AG04450 (cell line): ENCODE measurements at regions not wholly inside any gene's neighbourhood (a gene's known extent, or its start where the extent isn't known, plus 50 kb on each side); places are given as distances from the start of the nearest gene placed in this dataset.

ENCODE experiments used
- CTCF ChIA-PET: fragments of 300-600, 350-600 bp; formaldehyde crosslinking; extraction: SDS; loops from one replicate; lab custom pipeline; 2022; ENCODE audit warnings: antibody characterized with exemption, inconsistent platforms; lab: Charles Lee
- POLR2A ChIA-PET: fragments of 350-600 bp; formaldehyde crosslinking; extraction: SDS; loops from one replicate; lab custom pipeline; 2021; ENCODE audit warnings: antibody characterized with exemption, inconsistent platforms; lab: Yijun Ruan, JAX
- DNase-seq: peaks from one replicate; pipeline ENCODE4 v3.0.0-alpha.2; 2011; ENCODE audit warnings: low read depth, low spot score
- H3K27ac ChIP-seq: one replicate; pipeline ENCODE4 v1.5.1; 2012; ENCODE audit warnings: low read depth, low read length, control low read depth
- H3K27me3 ChIP-seq: one replicate; pipeline ENCODE4 v1.6.0; 2012; ENCODE audit warnings: low read length; ENCODE audit not compliant: control insufficient read depth, insufficient read depth
- H3K4me3 ChIP-seq: 2 replicates; pipeline ENCODE4 v1.5.1; 2011; ENCODE audit warnings: mild to moderate bottlenecking, low read depth, low read length, control low read depth
- H3K9me3 ChIP-seq: 2 replicates; pipeline ENCODE4 v1.5.1; 2012; ENCODE audit warnings: low read length; ENCODE audit not compliant: control insufficient read depth, insufficient read depth
- TF ChIP-seq, protein P1 (sequence below): IDR thresholded peaks from 2 replicates; pipeline ENCODE4 v1.5.1; 2011; ENCODE audit warnings: low read depth, low read length, control low read depth, inconsistent platforms

- DNase-seq: no peak
- ChIA-PET POLR2A (no interaction called here), CTCF (no interaction called here)
- Histone ChIP-seq H3K27ac (no peak overlapping the region), H3K27me3 (no peaks in the 10 kb centered on the region), H3K9me3 (no peaks in the 10 kb centered on the region), H3K4me3 (no peak overlapping the region)
- TF ChIP-seq, protein P1, sequence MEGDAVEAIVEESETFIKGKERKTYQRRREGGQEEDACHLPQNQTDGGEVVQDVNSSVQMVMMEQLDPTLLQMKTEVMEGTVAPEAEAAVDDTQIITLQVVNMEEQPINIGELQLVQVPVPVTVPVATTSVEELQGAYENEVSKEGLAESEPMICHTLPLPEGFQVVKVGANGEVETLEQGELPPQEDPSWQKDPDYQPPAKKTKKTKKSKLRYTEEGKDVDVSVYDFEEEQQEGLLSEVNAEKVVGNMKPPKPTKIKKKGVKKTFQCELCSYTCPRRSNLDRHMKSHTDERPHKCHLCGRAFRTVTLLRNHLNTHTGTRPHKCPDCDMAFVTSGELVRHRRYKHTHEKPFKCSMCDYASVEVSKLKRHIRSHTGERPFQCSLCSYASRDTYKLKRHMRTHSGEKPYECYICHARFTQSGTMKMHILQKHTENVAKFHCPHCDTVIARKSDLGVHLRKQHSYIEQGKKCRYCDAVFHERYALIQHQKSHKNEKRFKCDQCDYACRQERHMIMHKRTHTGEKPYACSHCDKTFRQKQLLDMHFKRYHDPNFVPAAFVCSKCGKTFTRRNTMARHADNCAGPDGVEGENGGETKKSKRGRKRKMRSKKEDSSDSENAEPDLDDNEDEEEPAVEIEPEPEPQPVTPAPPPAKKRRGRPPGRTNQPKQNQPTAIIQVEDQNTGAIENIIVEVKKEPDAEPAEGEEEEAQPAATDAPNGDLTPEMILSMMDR: no peak
Observed at GRCh38 chr5:100322483-100322882, 212.7 kb upstream of the FAM174A start.

- ChIA-PET CTCF (no interaction called here), POLR2A (no interaction called here)
- TF ChIP-seq, protein P1: no peak
- H3K4me3 ChIP-seq: no peak overlapping the region
- no peak for DNase-seq
- H3K27me3 ChIP-seq: no peaks in the 10 kb centered on the region
- H3K27ac ChIP-seq: no peak overlapping the region
- no peaks in the 10 kb centered on the region for H3K9me3 ChIP-seq
Observed at GRCh38 chr5:100319885-100320284, 215.3 kb upstream of the FAM174A start.

- TF ChIP-seq, protein P1: no peak
- CTCF ChIA-PET: no interaction called here
- no peaks in the 10 kb centered on the region for H3K9me3 ChIP-seq
- no peak overlapping the region for H3K4me3 ChIP-seq
- no peak overlapping the region for H3K27ac ChIP-seq
- DNase-seq: no peak
- H3K27me3 ChIP-seq: no peaks in the 10 kb centered on the region
- POLR2A ChIA-PET: no interaction called here
Observed at GRCh38 chr5:100313657-100314056, 221.5 kb upstream of the FAM174A start.

DNA sequence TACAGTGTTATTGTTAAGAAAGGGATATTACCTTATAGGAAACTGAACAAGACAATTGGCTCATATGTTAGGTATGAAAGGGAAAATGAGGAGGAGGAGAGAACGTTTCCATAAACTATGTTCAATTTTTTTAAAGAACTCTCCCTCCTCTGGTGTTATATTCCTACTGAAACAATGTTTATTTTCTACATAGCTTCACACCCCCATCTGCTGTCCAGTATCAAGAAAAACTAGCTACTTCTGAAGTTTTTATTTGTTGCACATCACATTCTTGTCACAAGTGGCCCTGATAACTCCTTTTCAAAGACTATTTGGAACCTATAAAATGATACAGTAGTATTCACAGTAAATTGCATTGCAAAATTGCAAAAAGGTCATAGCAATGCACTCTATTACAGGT, 223.4 kb upstream of the FAM174A start:
- Histone ChIP-seq H3K27me3 (no peaks in the 10 kb centered on the region), H3K4me3 (no peak overlapping the region), H3K9me3 (no peaks in the 10 kb centered on the region), H3K27ac (no peak overlapping the region)
- DNase-seq: no peak
- TF ChIP-seq, protein P1: no peak
- CTCF ChIA-PET: no interaction called here
- POLR2A ChIA-PET: no interaction called here

GRCh38 chr5:100306000-100306399, 229.2 kb upstream of the FAM174A start:
- TF ChIP-seq, protein P1: no peak
- ChIA-PET CTCF (no interaction called here), POLR2A (no interaction called here)
- Histone ChIP-seq H3K4me3 (no peak overlapping the region), H3K27me3 (no peaks in the 10 kb centered on the region), H3K27ac (no peak overlapping the region), H3K9me3 (no peaks in the 10 kb centered on the region)
- no peak for DNase-seq
